ENCODE measurements at regions not wholly inside any gene's neighbourhood (a gene's known extent, or its start where the extent isn't known, plus 50 kb on each side); places are given as distances from the start of the nearest gene placed in this dataset.

- intact Hi-C loops (cut with micrococcal nuclease) (no loop called here), dilution Hi-C loops (cut with MboI; ENCODE audit: extremely low pct_ligation_motif_present, low sequenced_read_pairs) (no loop called here)
- H3K27ac ChIP-seq (ENCODE audit: insufficient read depth, low read depth, low read length): no peak overlapping the region
- no peaks in the 10 kb centered on the region for H3K79me2 ChIP-seq (ENCODE audit: control insufficient read depth, insufficient read depth, low read length)
- H3K9me3 ChIP-seq (replicated peaks; ENCODE audit: control insufficient read depth, insufficient read depth, low read length): peaks cover 2% of the 10 kb centered on the region
- no peak overlapping the region for H3K9ac ChIP-seq (replicated peaks; ENCODE audit: extremely low read depth, insufficient read depth, low read length)
- H4K20me1 ChIP-seq (replicated peaks; ENCODE audit: control insufficient read depth, extremely low read depth, insufficient read depth, low read length): no peaks in the 10 kb centered on the region
- no peaks in the 10 kb centered on the region for H3K4me1 ChIP-seq (ENCODE audit: control insufficient read depth, extremely low read depth, insufficient read depth, low read length)
- no peaks in the 10 kb centered on the region for H3K27me3 ChIP-seq (ENCODE audit: control insufficient read depth in 2 of 2, insufficient read depth in 2 of 2, low read length in 2 of 2)
- H3K4me2 ChIP-seq (ENCODE audit: insufficient read depth, low read length): no peak overlapping the region
- H3K36me3 ChIP-seq (ENCODE audit: control insufficient read depth in 2 of 2, extremely low read depth in 1 of 2, insufficient read depth in 2 of 2, low read length in 2 of 2): no peaks in the 10 kb centered on the region
- H3K9me1 ChIP-seq (replicated peaks; ENCODE audit: control insufficient read depth, extremely low read depth, insufficient read depth, low read length): no peaks in the 10 kb centered on the region
- no peak overlapping the region for H3K4me3 ChIP-seq (replicated peaks in 1 of 3; ENCODE audit: insufficient read depth in 1 of 3, low read depth in 1 of 3, low read length in 3 of 3)
- H2AFZ ChIP-seq (ENCODE audit: low read depth, low read length): no peak overlapping the region
- BruUV-seq (replicated peaks): no TSS peak
- POLR2A ChIA-PET: no interaction called here
- FAIRE-seq: no peak
- TF ChIP-seq JUN (IDR thresholded peaks at IDR 0.05; ENCODE audit: borderline replicate concordance, insufficient read depth, insufficient read length, low read depth) (no peak), EZH2 (IDR thresholded peaks at IDR 0.05; ENCODE audit: borderline replicate concordance, low read depth, low read length, severe bottlenecking) (no peak), POLR2AphosphoS5 (IDR thresholded peaks at IDR 0.05; ENCODE audit: insufficient read depth, low read depth, low read length) (no peak), GATA2 (IDR thresholded peaks at IDR 0.05; ENCODE audit: insufficient read depth, insufficient read length, low read depth, low read length) (no peak)
- CTCF ChIA-PET: no interaction called here
- DNase-seq (ENCODE audit: low read depth, low spot score): no peak
Measured at GRCh38 chr2:117179405-117179804, 635.1 kb upstream of the DDX18 start.

GRCh38 chr2:117190856-117191559, 623.5 kb upstream of the DDX18 start:
- Histone ChIP-seq H3K9ac (replicated peaks; ENCODE audit: extremely low read depth, insufficient read depth, low read length) (no peak overlapping the region), H3K9me3 (replicated peaks; ENCODE audit: control insufficient read depth, insufficient read depth, low read length) (peaks cover 2% of the 10 kb centered on the region), H3K27me3 (ENCODE audit: control insufficient read depth in 2 of 2, insufficient read depth in 2 of 2, low read length in 2 of 2) (no peaks in the 10 kb centered on the region), H4K20me1 (replicated peaks; ENCODE audit: control insufficient read depth, extremely low read depth, insufficient read depth, low read length) (no peaks in the 10 kb centered on the region), H3K9me1 (replicated peaks; ENCODE audit: control insufficient read depth, extremely low read depth, insufficient read depth, low read length) (no peaks in the 10 kb centered on the region), H3K27ac (ENCODE audit: insufficient read depth, low read depth, low read length) (no peak overlapping the region), H2AFZ (ENCODE audit: low read depth, low read length) (no peak overlapping the region), H3K4me3 (replicated peaks in 1 of 3; ENCODE audit: insufficient read depth in 1 of 3, low read depth in 1 of 3, low read length in 3 of 3) (no peak overlapping the region), H3K4me2 (ENCODE audit: insufficient read depth, low read length) (no peak overlapping the region), H3K36me3 (ENCODE audit: control insufficient read depth in 2 of 2, extremely low read depth in 1 of 2, insufficient read depth in 2 of 2, low read length in 2 of 2) (no peaks in the 10 kb centered on the region), H3K4me1 (ENCODE audit: control insufficient read depth, extremely low read depth, insufficient read depth, low read length) (no peaks in the 10 kb centered on the region), H3K79me2 (ENCODE audit: control insufficient read depth, insufficient read depth, low read length) (no peaks in the 10 kb centered on the region)
- CTCF ChIA-PET: no interaction called here
- no TSS peak for BruUV-seq (replicated peaks)
- TF ChIP-seq CTCF (IDR thresholded peaks at IDR 0.05; ENCODE audit: extremely low read depth in 1 of 2, insufficient read depth in 1 of 2, low read depth in 1 of 2, low read length in 2 of 2) (no peak), POLR2A (IDR thresholded peaks at IDR 0.05; ENCODE audit: low read depth, low read length) (no peak), MAX (IDR thresholded peaks at IDR 0.05; ENCODE audit: insufficient read depth, insufficient read length) (no peak), MYC (IDR thresholded peaks at IDR 0.05; ENCODE audit: low read depth, low read length) (no peak), POLR2AphosphoS5 (IDR thresholded peaks at IDR 0.05; ENCODE audit: insufficient read depth, low read depth, low read length) (no peak), EZH2 (IDR thresholded peaks at IDR 0.05; ENCODE audit: borderline replicate concordance, low read depth, low read length, severe bottlenecking) (no peak), FOS (IDR thresholded peaks at IDR 0.05; ENCODE audit: borderline replicate concordance, insufficient read depth, low read length) (no peak), JUN (IDR thresholded peaks at IDR 0.05; ENCODE audit: borderline replicate concordance, insufficient read depth, insufficient read length, low read depth) (no peak), GATA2 (IDR thresholded peaks at IDR 0.05; ENCODE audit: insufficient read depth, insufficient read length, low read depth, low read length) (no peak)
- POLR2A ChIA-PET: no interaction called here
- DNase-seq (ENCODE audit: low read depth, low spot score) (no peak), FAIRE-seq (no peak)
- dilution Hi-C loops (cut with MboI; ENCODE audit: extremely low pct_ligation_motif_present, low sequenced_read_pairs): no loop called here
- intact Hi-C loops (cut with micrococcal nuclease): no loop called here
